ENCODE measurements at regions not wholly inside any gene's neighbourhood (a gene's known extent, or its start where the extent isn't known, plus 50 kb on each side); places are given as distances from the start of the nearest gene placed in this dataset.

DNA sequence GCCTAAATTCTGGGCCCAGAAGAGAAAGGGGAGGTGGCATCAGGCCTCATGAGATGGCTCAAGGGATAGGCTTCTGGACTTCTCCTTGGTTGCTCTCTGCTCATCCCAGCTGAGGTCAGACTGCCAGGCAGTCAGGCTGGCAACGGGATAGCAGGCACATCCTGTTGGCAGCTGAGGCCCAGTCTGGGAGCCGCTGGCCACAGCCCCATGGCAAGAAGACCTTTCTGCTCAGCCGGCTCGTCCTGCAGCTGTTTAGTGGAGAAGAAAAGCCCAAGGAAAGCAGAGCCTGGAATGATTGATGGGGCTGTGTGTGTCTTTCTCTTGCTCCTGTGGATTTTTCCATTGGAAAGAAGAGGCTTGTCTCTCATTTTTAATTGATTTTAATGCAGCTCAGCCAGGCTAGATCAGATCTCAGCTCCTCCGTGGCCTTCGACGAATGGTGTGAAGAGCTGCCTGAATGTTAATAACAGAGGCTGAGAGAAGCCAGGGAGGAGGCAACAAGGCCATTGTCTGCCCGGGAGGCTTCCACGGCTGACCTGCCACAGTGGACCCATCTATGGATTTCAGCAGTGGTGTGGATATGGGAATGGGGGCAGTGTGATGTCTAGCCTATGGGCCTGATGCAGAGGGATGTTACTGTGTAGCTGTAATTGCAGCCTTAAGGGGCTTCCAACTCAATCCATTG lies 99.5 kb downstream of the HS1BP3 start:
- H3K27ac ChIP-seq = peak overlapping the region; percentile 80

DNA sequence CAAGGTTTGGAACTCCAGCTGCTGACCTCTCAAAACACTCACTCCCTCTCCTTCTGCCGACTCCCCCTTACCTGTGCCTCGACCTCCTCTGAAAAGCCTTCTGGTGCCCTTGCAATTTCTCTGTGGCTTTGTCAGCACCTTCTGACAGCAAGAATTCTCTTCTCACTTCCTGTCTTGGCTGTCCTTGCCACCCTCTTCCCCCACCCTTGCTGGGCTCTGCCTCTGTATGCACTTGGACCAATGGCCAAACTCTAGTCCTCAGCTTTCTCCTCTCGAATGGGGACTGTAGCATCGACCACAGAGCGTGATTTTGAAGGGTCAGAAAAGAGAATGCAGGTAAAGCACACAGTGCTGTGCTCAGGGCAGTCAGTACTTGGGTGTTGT lies 99.0 kb downstream of the HS1BP3 start:
- Histone ChIP-seq H3K36me3 (ENCODE audit: insufficient read depth in 1 of 2, low read depth in 1 of 2) (no peaks in the 10 kb centered on the region), H3K27ac (peak overlapping the region; percentile 80), H3K4me3 (no peak overlapping the region), H3K4me1 (peaks cover 13% of the 10 kb centered on the region), H3K27me3 (ENCODE audit: insufficient read depth in 3 of 3, low read length in 2 of 3) (no peaks in the 10 kb centered on the region), H3K9me3 (no peaks in the 10 kb centered on the region)
- WGBS, 3 donors = 53 to 68% (median 55%) methylated on average over 5 of the region's 5 CpGs
- ATAC-seq (peak; percentile 14 to 44 (median 24)), DNase-seq (no peak)
- TF ChIP-seq, protein P1, sequence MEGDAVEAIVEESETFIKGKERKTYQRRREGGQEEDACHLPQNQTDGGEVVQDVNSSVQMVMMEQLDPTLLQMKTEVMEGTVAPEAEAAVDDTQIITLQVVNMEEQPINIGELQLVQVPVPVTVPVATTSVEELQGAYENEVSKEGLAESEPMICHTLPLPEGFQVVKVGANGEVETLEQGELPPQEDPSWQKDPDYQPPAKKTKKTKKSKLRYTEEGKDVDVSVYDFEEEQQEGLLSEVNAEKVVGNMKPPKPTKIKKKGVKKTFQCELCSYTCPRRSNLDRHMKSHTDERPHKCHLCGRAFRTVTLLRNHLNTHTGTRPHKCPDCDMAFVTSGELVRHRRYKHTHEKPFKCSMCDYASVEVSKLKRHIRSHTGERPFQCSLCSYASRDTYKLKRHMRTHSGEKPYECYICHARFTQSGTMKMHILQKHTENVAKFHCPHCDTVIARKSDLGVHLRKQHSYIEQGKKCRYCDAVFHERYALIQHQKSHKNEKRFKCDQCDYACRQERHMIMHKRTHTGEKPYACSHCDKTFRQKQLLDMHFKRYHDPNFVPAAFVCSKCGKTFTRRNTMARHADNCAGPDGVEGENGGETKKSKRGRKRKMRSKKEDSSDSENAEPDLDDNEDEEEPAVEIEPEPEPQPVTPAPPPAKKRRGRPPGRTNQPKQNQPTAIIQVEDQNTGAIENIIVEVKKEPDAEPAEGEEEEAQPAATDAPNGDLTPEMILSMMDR (IDR thresholded peaks at IDR 0.05) = no peak
- intact Hi-C loops (cut with DNase I) = loop anchor here in 1 of 2 donors (2.0 kb wide), 1 partner anchor 27 kb away; no protein-coding TSS in a partner anchor

More for the DNA sequence above, 99.5 kb downstream of the HS1BP3 start:
- Histone ChIP-seq H3K4me1 (peaks cover 13% of the 10 kb centered on the region), H3K4me3 (no peak overlapping the region), H3K36me3 (ENCODE audit: insufficient read depth in 1 of 2, low read depth in 1 of 2) (no peaks in the 10 kb centered on the region), H3K9me3 (no peaks in the 10 kb centered on the region), H3K27me3 (ENCODE audit: insufficient read depth in 3 of 3, low read length in 2 of 3) (no peaks in the 10 kb centered on the region)
- DNase-seq (peak; percentile 72 to 86), ATAC-seq (peak; percentile 97 to 100 (median 99))
- TF ChIP-seq, protein P1 (IDR thresholded peaks at IDR 0.05) = no peak
- intact Hi-C loops (cut with DNase I) = no loop called here
- WGBS, 3 donors = 19 to 28% (median 27%) methylated on average over 9 of the region's 9 CpGs

DNA sequence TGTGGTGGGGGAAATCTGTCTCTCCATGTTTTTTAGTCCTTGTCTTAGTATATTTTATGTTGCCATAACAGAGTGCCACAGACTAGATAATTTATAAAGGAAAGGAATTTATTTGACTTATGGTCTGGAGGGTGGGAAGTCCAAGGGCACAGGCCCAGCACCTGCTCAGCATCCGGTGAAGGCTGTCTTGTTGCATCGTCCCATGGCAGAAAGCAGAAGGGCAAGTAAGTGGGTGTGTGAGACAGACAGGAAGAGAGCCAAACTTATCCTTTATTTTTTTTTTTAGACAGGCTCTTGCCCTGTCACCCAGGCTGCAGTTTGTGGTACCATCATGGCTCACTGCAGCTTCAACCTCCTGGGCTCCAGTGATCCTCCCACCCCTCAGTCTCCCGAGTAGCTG lies 98.1 kb downstream of the HS1BP3 start:
- WGBS, 3 donors = 61 to 77% (median 71%) methylated on average over 3 of the region's 3 CpGs
- intact Hi-C loops (cut with DNase I) = loop anchor here in 1 of 2 donors (2.0 kb wide), 1 partner anchor 26 kb away; no protein-coding TSS in a partner anchor
- no peaks in the 10 kb centered on the region for H3K27me3 ChIP-seq (ENCODE audit: insufficient read depth in 3 of 3, low read length in 2 of 3)

DNA sequence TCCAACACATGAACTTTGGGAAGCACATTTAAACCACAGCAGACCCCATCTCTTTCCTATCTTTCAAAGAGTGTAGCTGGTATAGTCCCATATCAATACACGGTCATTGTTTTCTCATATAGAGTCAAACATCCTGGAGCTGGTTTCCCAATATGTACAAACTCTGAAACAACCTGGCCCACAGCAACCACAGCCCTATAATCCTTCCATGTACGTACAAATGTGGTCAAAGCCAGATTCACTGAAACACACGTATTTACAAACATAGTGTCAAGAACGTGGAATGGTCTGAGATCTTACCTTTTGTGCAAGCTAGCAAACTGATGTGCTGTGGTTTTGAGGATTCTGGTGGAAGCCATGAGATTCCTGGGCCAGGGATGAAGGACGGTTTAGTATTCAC lies 97.3 kb downstream of the HS1BP3 start:
- Histone ChIP-seq H3K4me3 (no peak overlapping the region), H3K27me3 (ENCODE audit: insufficient read depth in 3 of 3, low read length in 2 of 3) (no peaks in the 10 kb centered on the region), H3K27ac (no peak overlapping the region), H3K36me3 (ENCODE audit: insufficient read depth in 1 of 2, low read depth in 1 of 2) (no peaks in the 10 kb centered on the region), H3K9me3 (no peaks in the 10 kb centered on the region), H3K4me1 (peaks cover 13% of the 10 kb centered on the region)
- 74 to 77% (median 77%) methylated on average over 5 of the region's 5 CpGs for WGBS, 3 donors
- TF ChIP-seq, protein P1 (IDR thresholded peaks at IDR 0.05) = no peak
- DNase-seq (no peak), ATAC-seq (no peak)
- intact Hi-C loops (cut with DNase I) = loop anchor here in 1 of 2 donors (2.0 kb wide), 1 partner anchor 25 kb away; no protein-coding TSS in a partner anchor

More for the DNA sequence above, 98.1 kb downstream of the HS1BP3 start:
- Histone ChIP-seq H3K9me3 (no peaks in the 10 kb centered on the region), H3K36me3 (ENCODE audit: insufficient read depth in 1 of 2, low read depth in 1 of 2) (no peaks in the 10 kb centered on the region), H3K27ac (no peak overlapping the region), H3K4me3 (no peak overlapping the region), H3K4me1 (peaks cover 13% of the 10 kb centered on the region)
- TF ChIP-seq, protein P1 (IDR thresholded peaks at IDR 0.05) = no peak
- DNase-seq (no peak), ATAC-seq (no peak)

DNA sequence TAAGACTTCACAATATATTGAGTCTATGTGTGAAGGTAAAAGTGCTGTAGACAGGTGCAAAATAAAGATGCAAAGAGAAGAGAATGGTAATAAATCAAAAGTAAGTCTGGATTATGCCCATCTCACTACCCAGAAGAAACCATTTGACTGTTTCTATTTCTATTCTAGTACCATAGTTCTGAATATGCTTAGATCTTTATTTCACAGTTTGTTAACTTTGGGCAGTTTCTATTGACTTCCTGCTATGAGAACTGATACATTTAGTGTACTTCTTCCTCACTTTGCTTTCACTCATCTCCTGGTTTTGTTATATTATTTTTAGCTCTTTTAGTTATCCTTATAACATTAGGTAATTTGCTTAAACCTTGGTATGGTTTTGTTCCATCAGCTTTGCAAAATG lies 94.9 kb downstream of the HS1BP3 start:
- intact Hi-C loops (cut with DNase I) = no loop called here
- Histone ChIP-seq H3K27me3 (ENCODE audit: insufficient read depth in 3 of 3, low read length in 2 of 3) (no peaks in the 10 kb centered on the region), H3K4me1 (peaks cover 13% of the 10 kb centered on the region), H3K27ac (no peak overlapping the region), H3K9me3 (no peaks in the 10 kb centered on the region), H3K36me3 (ENCODE audit: insufficient read depth in 1 of 2, low read depth in 1 of 2) (no peaks in the 10 kb centered on the region), H3K4me3 (no peak overlapping the region)
- no peak for DNase-seq
- ATAC-seq = no peak
- TF ChIP-seq, protein P1 (IDR thresholded peaks at IDR 0.05) = no peak
